Muscle of arm (tissue), 1 donor: ENCODE measurements at regions not wholly inside any gene's neighbourhood (a gene's known extent, or its start where the extent isn't known, plus 50 kb on each side); places are given as distances from the start of the nearest gene placed in this dataset.
"Not testable (repeated sequence)": the region's sequence is repeated elsewhere in the genome, so short reads cannot be mapped to it uniquely, and the experiment has no call there.

Experiments used
- DNase-seq: peaks from one replicate; pipeline ENCODE4 v3.0.0-alpha.2; 2013

GRCh38 chr5:136740228-136740627 lies 374.9 kb upstream of the TRPC7 start:
- DNase-seq, result no peak

- not testable (repeated sequence) for DNase-seq
Observed at GRCh38 chr5:136739271-136739670, 373.9 kb upstream of the TRPC7 start.

- no peak for DNase-seq
Observed at GRCh38 chr5:136738829-136739228, 373.5 kb upstream of the TRPC7 start.

GRCh38 chr5:136736021-136736420 lies 370.7 kb upstream of the TRPC7 start:
- DNase-seq, result no peak

GRCh38 chr5:136735611-136736010 lies 370.3 kb upstream of the TRPC7 start:
- DNase-seq, result not testable (repeated sequence)

GRCh38 chr5:136734628-136735027 lies 369.3 kb upstream of the TRPC7 start:
- no peak for DNase-seq

GRCh38 chr5:136732751-136733150 lies 367.4 kb upstream of the TRPC7 start:
- DNase-seq, result no peak

GRCh38 chr5:136731241-136731900 lies 366.0 kb upstream of the TRPC7 start:
- DNase-seq, result peak; percentile 17

GRCh38 chr5:136730426-136730825 lies 365.1 kb upstream of the TRPC7 start:
- no peak for DNase-seq

- DNase-seq, result no peak
Observed at GRCh38 chr5:136729901-136730355, 364.6 kb upstream of the TRPC7 start.

- DNase-seq, result no peak
Observed at GRCh38 chr5:136726506-136726905, 361.2 kb upstream of the TRPC7 start.

GRCh38 chr5:136724161-136724560 lies 358.8 kb upstream of the TRPC7 start:
- DNase-seq, result no peak

GRCh38 chr5:136722581-136722980 lies 357.2 kb upstream of the TRPC7 start:
- no peak for DNase-seq

GRCh38 chr5:136722086-136722485 lies 356.7 kb upstream of the TRPC7 start:
- no peak for DNase-seq

GRCh38 chr5:136720674-136721073 lies 355.3 kb upstream of the TRPC7 start:
- no peak for DNase-seq

- no peak for DNase-seq
Observed at GRCh38 chr5:136717917-136718316, 352.6 kb upstream of the TRPC7 start.

- DNase-seq, result no peak
Observed at GRCh38 chr5:136714286-136714685, 348.9 kb upstream of the TRPC7 start.

- no peak for DNase-seq
Observed at GRCh38 chr5:136712628-136713027, 347.3 kb upstream of the TRPC7 start.

GRCh38 chr5:136710834-136711233 lies 345.5 kb upstream of the TRPC7 start:
- DNase-seq, result no peak

GRCh38 chr5:136703706-136704105 lies 338.4 kb upstream of the TRPC7 start:
- no peak for DNase-seq

- DNase-seq, result no peak
Observed at GRCh38 chr5:136703036-136703435, 337.7 kb upstream of the TRPC7 start.

- no peak for DNase-seq
Observed at GRCh38 chr5:136701191-136701590, 335.8 kb upstream of the TRPC7 start.

- no peak for DNase-seq
Observed at GRCh38 chr5:136699651-136700050, 334.3 kb upstream of the TRPC7 start.

GRCh38 chr5:136698970-136699369 lies 333.6 kb upstream of the TRPC7 start:
- DNase-seq, result no peak
